ENCODE measurements at regions not wholly inside any gene's neighbourhood (a gene's known extent, or its start where the extent isn't known, plus 50 kb on each side); places are given as distances from the start of the nearest gene placed in this dataset.

DNA sequence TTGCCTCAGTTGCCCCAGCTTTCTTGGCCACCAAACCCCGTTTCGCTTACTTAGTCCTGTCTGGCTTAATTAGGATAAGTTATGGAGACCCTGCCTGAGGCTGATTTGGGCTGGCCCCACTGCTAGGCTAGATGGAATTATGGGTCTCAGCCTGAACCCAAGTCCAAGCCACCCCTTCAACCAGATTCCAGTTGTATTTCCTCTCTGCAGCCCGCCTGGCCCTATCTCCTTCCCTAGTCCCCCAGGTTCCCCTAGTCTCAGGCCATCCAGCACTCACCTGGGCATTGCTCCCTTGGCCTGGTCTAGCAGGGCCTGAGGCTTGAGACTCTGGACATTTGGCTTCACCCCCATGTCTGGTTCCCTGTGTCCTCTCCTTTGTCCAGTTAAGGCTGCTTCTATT is 111.7 kb upstream of the IPO9 start:
- TF ChIP-seq SP1 (IDR thresholded peaks at IDR 0.05), result no peak
- TF ChIP-seq, protein P1, sequence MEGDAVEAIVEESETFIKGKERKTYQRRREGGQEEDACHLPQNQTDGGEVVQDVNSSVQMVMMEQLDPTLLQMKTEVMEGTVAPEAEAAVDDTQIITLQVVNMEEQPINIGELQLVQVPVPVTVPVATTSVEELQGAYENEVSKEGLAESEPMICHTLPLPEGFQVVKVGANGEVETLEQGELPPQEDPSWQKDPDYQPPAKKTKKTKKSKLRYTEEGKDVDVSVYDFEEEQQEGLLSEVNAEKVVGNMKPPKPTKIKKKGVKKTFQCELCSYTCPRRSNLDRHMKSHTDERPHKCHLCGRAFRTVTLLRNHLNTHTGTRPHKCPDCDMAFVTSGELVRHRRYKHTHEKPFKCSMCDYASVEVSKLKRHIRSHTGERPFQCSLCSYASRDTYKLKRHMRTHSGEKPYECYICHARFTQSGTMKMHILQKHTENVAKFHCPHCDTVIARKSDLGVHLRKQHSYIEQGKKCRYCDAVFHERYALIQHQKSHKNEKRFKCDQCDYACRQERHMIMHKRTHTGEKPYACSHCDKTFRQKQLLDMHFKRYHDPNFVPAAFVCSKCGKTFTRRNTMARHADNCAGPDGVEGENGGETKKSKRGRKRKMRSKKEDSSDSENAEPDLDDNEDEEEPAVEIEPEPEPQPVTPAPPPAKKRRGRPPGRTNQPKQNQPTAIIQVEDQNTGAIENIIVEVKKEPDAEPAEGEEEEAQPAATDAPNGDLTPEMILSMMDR (IDR thresholded peaks at IDR 0.05; ENCODE audit: low read depth, low read length, missing input control), result no peak
- no peak for TF ChIP-seq RAD21 (IDR thresholded peaks at IDR 0.05)
- TF ChIP-seq JUND (IDR thresholded peaks at IDR 0.05), result no peak
- TF ChIP-seq, protein P2, sequence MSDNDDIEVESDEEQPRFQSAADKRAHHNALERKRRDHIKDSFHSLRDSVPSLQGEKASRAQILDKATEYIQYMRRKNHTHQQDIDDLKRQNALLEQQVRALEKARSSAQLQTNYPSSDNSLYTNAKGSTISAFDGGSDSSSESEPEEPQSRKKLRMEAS (IDR thresholded peaks at IDR 0.05), result no peak
- TF ChIP-seq YY1 (IDR thresholded peaks at IDR 0.05), result no peak

Measured in liver (tissue), 3 donors.